SK-N-SH (cell line): ENCODE measurements at regions not wholly inside any gene's neighbourhood (a gene's known extent, or its start where the extent isn't known, plus 50 kb on each side); places are given as distances from the start of the nearest gene placed in this dataset.

ENCODE experiments used
- CHD2 ChIP-seq: fragments of 150-350 bp; IDR thresholded peaks from 2 replicates; pipeline ENCODE4 v1.6.1; 2018; ENCODE audit warnings: low read length; ENCODE audit not compliant: partially characterized antibody
- EP300 ChIP-seq, 2 experiments: IDR thresholded peaks; 2 replicates each; pipeline versions ENCODE4 v1.4.0 to v1.6.1; 2012; ENCODE audit warnings: borderline replicate concordance in 1 of 2, low read depth in 1 of 2, low read length in 1 of 2
- EZH2phosphoT487 ChIP-seq: fragments of 200-600 bp; sonication (generic); IDR thresholded peaks from 2 replicates; pipeline ENCODE4 v1.6.1; 2017; ENCODE audit warnings: low read depth, mixed run types, mild to moderate bottlenecking, antibody characterized with exemption, moderate library complexity, borderline replicate concordance
- GABPA ChIP-seq: IDR thresholded peaks from 2 replicates; pipeline ENCODE4 v1.4.0; 2012; ENCODE audit warnings: low read depth, mild to moderate bottlenecking
- JUND ChIP-seq: IDR thresholded peaks from 2 replicates; pipeline ENCODE4 v1.4.0; 2012
- RAD21 ChIP-seq: IDR thresholded peaks from 2 replicates; pipeline ENCODE4 v1.6.1; 2012; ENCODE audit warnings: mild to moderate bottlenecking, low read length
- RCOR1 ChIP-seq: fragments of 150-350 bp; IDR thresholded peaks from 2 replicates; pipeline ENCODE4 v1.6.1; 2017; ENCODE audit warnings: antibody characterized with exemption, low read length
- RFX5 ChIP-seq: IDR thresholded peaks from 2 replicates; pipeline ENCODE4 v1.6.1; 2012; ENCODE audit warnings: mild to moderate bottlenecking, improper control_type of control experiment, low read length
- RXRA ChIP-seq: IDR thresholded peaks from 2 replicates; pipeline ENCODE4 v1.4.0; 2012; ENCODE audit warnings: low read depth, mild to moderate bottlenecking, borderline replicate concordance
- SIN3A ChIP-seq: IDR thresholded peaks from 2 replicates; pipeline ENCODE4 v1.6.1; 2012; ENCODE audit warnings: low read depth, mild to moderate bottlenecking, low read length, moderate library complexity, borderline replicate concordance
- SMC3 ChIP-seq: IDR thresholded peaks from 2 replicates; pipeline ENCODE4 v1.6.1; 2012; ENCODE audit warnings: low read depth, low read length, improper control_type of control experiment
- TF ChIP-seq, protein P1 (sequence below): fragments of 200-600 bp; sonication (generic); IDR thresholded peaks from 2 replicates; pipeline ENCODE4 v1.6.1; 2017; ENCODE audit warnings: antibody characterized with exemption, mild to moderate bottlenecking, moderate library complexity
- TF ChIP-seq, protein P2 (sequence below): fragments of 150-350 bp; IDR thresholded peaks from 2 replicates; pipeline ENCODE4 v1.6.1; 2016; ENCODE audit warnings: mild to moderate bottlenecking, low read depth, low read length
- TF ChIP-seq, protein P3 (sequence below): fragments of 150-350 bp; IDR thresholded peaks from 2 replicates; pipeline ENCODE4 v1.6.1; 2017; ENCODE audit warnings: antibody characterized with exemption, low read length, low read depth, borderline replicate concordance

DNA sequence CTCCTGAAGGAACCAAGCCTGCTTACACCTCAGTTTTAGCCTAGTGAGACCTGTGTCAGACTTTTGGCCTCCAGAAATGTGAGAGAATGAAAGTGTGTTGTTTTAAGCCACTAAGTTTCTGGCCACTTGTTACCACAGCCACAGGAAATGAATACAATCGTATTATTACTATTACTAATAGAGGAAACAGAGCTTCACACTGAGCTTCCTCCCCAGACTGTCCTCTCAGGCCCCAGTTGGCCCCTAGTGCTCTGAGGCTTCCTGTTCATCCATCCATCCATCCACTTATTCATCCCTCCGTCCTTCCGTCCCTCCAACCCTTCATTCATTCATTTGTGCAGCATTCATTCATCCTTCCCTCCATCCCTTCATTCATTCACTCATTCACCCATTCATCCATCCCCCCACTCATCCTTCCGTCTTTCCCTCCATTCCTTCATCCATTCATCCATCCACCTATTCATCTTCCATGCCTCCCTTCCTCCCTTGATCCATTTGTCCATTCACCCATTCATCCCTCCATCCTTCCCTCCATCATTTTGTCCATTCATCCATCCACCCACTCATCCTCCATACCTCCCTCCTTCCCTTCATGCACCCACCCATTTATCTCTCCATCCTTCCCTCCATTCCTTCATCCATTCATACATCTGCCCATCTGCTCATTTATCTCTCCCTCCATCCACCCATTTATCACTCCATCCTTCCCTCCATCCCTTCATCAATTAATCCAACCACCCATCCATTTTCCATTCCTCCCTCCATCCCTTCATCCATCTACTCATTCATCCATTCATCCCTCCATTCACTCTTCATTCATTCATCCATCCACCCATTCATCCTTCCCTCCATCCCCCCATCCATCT lies 95.0 kb downstream of the FOXL1 start:
- TF ChIP-seq, protein P1, sequence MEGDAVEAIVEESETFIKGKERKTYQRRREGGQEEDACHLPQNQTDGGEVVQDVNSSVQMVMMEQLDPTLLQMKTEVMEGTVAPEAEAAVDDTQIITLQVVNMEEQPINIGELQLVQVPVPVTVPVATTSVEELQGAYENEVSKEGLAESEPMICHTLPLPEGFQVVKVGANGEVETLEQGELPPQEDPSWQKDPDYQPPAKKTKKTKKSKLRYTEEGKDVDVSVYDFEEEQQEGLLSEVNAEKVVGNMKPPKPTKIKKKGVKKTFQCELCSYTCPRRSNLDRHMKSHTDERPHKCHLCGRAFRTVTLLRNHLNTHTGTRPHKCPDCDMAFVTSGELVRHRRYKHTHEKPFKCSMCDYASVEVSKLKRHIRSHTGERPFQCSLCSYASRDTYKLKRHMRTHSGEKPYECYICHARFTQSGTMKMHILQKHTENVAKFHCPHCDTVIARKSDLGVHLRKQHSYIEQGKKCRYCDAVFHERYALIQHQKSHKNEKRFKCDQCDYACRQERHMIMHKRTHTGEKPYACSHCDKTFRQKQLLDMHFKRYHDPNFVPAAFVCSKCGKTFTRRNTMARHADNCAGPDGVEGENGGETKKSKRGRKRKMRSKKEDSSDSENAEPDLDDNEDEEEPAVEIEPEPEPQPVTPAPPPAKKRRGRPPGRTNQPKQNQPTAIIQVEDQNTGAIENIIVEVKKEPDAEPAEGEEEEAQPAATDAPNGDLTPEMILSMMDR = no peak
- no peak for TF ChIP-seq EP300 (IDR thresholded peaks at IDR 0.05; ENCODE audit: borderline replicate concordance in 1 of 2, low read depth in 1 of 2, low read length in 1 of 2)
- no peak for TF ChIP-seq EZH2phosphoT487
- TF ChIP-seq, protein P2, sequence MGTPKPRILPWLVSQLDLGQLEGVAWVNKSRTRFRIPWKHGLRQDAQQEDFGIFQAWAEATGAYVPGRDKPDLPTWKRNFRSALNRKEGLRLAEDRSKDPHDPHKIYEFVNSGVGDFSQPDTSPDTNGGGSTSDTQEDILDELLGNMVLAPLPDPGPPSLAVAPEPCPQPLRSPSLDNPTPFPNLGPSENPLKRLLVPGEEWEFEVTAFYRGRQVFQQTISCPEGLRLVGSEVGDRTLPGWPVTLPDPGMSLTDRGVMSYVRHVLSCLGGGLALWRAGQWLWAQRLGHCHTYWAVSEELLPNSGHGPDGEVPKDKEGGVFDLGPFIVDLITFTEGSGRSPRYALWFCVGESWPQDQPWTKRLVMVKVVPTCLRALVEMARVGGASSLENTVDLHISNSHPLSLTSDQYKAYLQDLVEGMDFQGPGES = no peak
- TF ChIP-seq RXRA = no peak
- TF ChIP-seq RCOR1 = no peak
- TF ChIP-seq CHD2 = no peak
- no peak for TF ChIP-seq JUND
- TF ChIP-seq RFX5 = no peak
- TF ChIP-seq SIN3A = no peak
- no peak for TF ChIP-seq RAD21
- TF ChIP-seq SMC3 = no peak
- TF ChIP-seq GABPA = no peak
- TF ChIP-seq, protein P3, sequence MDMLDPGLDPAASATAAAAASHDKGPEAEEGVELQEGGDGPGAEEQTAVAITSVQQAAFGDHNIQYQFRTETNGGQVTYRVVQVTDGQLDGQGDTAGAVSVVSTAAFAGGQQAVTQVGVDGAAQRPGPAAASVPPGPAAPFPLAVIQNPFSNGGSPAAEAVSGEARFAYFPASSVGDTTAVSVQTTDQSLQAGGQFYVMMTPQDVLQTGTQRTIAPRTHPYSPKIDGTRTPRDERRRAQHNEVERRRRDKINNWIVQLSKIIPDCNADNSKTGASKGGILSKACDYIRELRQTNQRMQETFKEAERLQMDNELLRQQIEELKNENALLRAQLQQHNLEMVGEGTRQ = no peak
